ENCODE measurements at regions not wholly inside any gene's neighbourhood (a gene's known extent, or its start where the extent isn't known, plus 50 kb on each side); places are given as distances from the start of the nearest gene placed in this dataset.

DNA sequence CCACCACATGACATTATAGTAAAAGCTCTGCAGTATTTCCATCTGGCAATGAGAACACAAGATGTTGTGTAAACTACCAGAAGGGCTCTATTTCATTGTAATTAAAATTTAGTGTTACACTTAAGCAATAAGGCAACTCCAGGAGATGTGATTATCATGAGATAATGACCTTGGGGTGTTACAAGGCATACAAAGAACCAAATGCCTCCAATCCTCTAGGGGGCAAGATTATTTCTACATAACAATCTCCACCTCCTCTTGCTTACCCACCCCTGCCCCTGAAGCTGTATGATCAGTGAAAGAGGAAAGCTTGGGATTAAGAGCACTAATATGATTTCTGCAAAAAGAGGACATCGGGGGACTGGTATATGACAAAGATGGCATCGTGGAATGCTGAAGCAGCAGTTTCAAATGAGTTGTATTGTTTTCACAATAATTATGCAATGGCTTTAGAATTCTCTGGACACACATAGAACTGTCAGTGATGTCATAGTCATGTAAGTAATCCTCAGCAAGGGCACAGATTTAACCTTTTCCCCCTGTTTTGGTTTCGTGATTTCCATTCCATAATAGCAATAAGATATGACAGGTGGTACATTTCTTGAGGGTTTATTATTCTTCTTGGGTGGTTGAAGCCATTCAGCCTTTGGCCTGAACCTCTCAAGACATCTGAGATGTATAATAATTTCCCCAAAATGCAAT is 295.3 kb downstream of the MZT1 start:
- Histone ChIP-seq H3K4me1 (ENCODE audit: control insufficient read depth in 1 of 2, insufficient read depth in 2 of 2, low read length in 2 of 2) (no peaks in the 10 kb centered on the region), H3K9me3 (ENCODE audit: control insufficient read depth in 1 of 2, low read length in 2 of 2) (no peaks in the 10 kb centered on the region), H3K9ac (ENCODE audit: low read depth in 1 of 2, low read length in 2 of 2) (no peak overlapping the region), H3K27me3 (ENCODE audit: control insufficient read depth in 1 of 2, insufficient read depth in 2 of 2, low read length in 2 of 2) (no peaks in the 10 kb centered on the region), H3K27ac (ENCODE audit: low read depth, low read length) (no peak overlapping the region), H3K36me3 (ENCODE audit: control insufficient read depth in 1 of 2, insufficient read depth in 2 of 2, low read length in 2 of 2) (no peaks in the 10 kb centered on the region), H3K4me3 (ENCODE audit: low read depth in 1 of 2, low read length in 2 of 2) (no peak overlapping the region)

DNA sequence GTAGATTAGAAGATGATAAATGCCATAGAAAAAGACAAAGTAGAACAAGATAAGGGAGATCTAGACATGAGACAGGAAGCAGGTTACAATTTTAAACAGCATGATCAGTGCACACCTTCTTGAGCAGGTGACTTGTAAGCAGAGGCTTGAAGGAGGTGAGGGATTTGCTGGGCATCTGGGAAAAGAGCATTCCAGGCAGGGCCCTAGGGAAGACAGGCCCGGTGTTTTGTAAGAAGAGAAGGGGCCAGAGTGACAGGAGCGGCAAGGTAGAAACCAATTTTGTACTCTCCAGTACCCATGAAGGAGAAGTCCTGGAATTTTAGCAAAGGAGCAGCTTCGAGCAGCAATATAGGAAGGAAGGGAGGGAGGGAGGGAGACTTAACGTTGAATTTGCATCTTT is 296.5 kb downstream of the MZT1 start:
- no peaks in the 10 kb centered on the region for H3K4me1 ChIP-seq (ENCODE audit: control insufficient read depth in 1 of 2, insufficient read depth in 2 of 2, low read length in 2 of 2)
- H3K4me3 ChIP-seq (ENCODE audit: low read depth in 1 of 2, low read length in 2 of 2), result no peak overlapping the region
- H3K27me3 ChIP-seq (ENCODE audit: control insufficient read depth in 1 of 2, insufficient read depth in 2 of 2, low read length in 2 of 2), result no peaks in the 10 kb centered on the region
- H3K9ac ChIP-seq (ENCODE audit: low read depth in 1 of 2, low read length in 2 of 2), result no peak overlapping the region
- no peak overlapping the region for H3K27ac ChIP-seq (ENCODE audit: low read depth, low read length)
- no peaks in the 10 kb centered on the region for H3K36me3 ChIP-seq (ENCODE audit: control insufficient read depth in 1 of 2, insufficient read depth in 2 of 2, low read length in 2 of 2)
- no peaks in the 10 kb centered on the region for H3K9me3 ChIP-seq (ENCODE audit: control insufficient read depth in 1 of 2, low read length in 2 of 2)

DNA sequence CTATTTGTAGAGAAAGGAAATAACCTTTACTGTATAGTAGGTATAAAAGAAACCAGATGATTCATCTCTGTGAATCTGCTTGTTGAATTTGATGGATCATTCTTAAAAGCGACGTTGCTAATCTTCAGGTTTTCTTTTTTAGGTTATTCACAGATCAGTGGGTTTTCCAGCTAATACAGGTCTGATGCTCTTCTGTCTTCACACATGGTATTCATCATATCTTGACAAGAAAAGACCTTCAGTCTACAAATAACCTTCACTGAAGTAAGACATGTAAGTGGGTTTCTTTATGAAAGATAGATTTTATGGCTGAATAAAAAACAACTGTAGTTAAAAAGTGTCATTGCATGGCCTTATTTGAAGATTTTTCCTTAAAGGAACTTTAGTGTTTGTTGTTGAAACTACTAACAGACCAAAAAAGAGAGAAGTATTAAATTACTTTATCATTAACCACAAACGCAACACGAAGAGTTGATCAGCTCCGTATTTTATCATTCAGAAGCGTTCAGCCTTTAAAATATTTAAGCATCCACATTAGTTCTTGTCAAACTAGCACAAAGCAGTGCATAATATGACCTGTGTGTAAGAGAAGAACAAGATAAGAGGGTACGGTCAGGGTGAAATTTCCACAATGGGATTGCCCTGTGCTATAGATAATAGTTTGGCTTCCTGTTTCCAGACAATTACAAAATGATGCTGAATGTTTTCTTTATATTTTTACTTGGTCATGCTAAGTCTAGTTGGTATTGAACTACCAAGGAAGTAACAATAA is 299.5 kb downstream of the MZT1 start:
- Histone ChIP-seq H3K4me3 (ENCODE audit: low read depth in 1 of 2, low read length in 2 of 2) (no peak overlapping the region), H3K9me3 (ENCODE audit: control insufficient read depth in 1 of 2, low read length in 2 of 2) (no peaks in the 10 kb centered on the region), H3K36me3 (ENCODE audit: control insufficient read depth in 1 of 2, insufficient read depth in 2 of 2, low read length in 2 of 2) (no peaks in the 10 kb centered on the region), H3K27ac (ENCODE audit: low read depth, low read length) (no peak overlapping the region), H3K9ac (ENCODE audit: low read depth in 1 of 2, low read length in 2 of 2) (no peak overlapping the region), H3K27me3 (ENCODE audit: control insufficient read depth in 1 of 2, insufficient read depth in 2 of 2, low read length in 2 of 2) (no peaks in the 10 kb centered on the region), H3K4me1 (ENCODE audit: control insufficient read depth in 1 of 2, insufficient read depth in 2 of 2, low read length in 2 of 2) (no peaks in the 10 kb centered on the region)

DNA sequence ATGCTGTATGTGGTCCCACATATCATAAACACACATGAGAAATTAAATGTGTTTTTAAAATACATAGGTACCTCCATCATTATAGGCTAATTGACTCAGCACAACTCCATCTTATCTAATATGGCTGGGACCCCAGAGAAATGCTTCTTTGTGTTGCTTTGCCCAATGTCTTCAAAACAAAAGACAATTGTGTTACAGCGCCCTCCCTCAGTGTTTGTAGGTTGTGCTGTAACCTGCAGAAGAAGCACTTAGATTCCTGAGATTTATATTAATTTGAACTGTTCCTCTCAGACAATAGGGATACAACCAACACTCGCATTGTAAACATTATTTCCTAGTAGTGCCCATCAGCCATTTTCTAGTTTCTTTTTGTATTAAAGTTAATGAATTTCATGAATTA is 303.4 kb downstream of the MZT1 start:
- no peak overlapping the region for H3K4me3 ChIP-seq (ENCODE audit: low read depth in 1 of 2, low read length in 2 of 2)
- H3K27me3 ChIP-seq (ENCODE audit: control insufficient read depth in 1 of 2, insufficient read depth in 2 of 2, low read length in 2 of 2), result no peaks in the 10 kb centered on the region
- no peaks in the 10 kb centered on the region for H3K9me3 ChIP-seq (ENCODE audit: control insufficient read depth in 1 of 2, low read length in 2 of 2)
- no peaks in the 10 kb centered on the region for H3K4me1 ChIP-seq (ENCODE audit: control insufficient read depth in 1 of 2, insufficient read depth in 2 of 2, low read length in 2 of 2)
- no peak overlapping the region for H3K27ac ChIP-seq (ENCODE audit: low read depth, low read length)
- H3K9ac ChIP-seq (ENCODE audit: low read depth in 1 of 2, low read length in 2 of 2), result no peak overlapping the region
- no peaks in the 10 kb centered on the region for H3K36me3 ChIP-seq (ENCODE audit: control insufficient read depth in 1 of 2, insufficient read depth in 2 of 2, low read length in 2 of 2)

DNA sequence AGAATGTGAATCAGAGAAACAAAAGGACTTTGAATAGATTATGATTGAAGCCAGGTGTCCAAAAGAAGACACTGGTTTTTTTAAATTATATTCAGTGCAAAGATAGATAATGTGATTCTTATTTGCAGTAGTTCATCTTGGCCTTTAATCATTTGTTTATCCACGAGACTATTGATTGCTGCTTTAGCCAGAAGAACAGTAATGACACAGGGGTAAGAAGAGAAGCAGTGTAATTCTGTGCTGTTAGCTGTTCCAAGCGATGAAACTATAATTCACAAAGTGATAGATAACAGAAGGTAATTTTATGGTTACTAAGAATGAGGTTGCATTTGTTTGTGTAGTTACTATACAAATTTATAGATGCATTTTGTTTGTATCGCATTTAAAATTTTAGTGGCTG is 311.6 kb downstream of the MZT1 start:
- no peaks in the 10 kb centered on the region for H3K36me3 ChIP-seq (ENCODE audit: control insufficient read depth in 1 of 2, insufficient read depth in 2 of 2, low read length in 2 of 2)
- H3K27ac ChIP-seq (ENCODE audit: low read depth, low read length), result no peak overlapping the region
- H3K4me1 ChIP-seq (ENCODE audit: control insufficient read depth in 1 of 2, insufficient read depth in 2 of 2, low read length in 2 of 2), result no peaks in the 10 kb centered on the region

DNA sequence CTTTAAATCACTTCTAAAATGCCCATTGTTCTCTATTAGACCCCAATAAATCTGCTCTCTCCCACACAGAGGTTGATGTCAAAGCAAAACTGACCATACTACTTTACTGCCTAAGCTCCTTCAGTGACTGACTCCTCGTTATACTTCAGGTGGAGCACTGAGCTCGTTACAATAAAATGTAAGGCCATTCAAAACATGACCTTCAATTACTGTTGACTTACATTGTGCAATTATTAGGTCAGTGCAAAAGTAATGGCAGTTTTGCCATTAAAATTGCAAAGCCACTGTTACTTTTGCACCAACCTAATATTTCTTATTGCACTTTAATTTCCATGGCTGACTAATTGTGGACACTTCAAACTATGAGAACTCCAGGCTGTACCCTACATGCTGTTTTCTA is 314.9 kb downstream of the MZT1 start:
- Histone ChIP-seq H3K4me1 (ENCODE audit: control insufficient read depth in 1 of 2, insufficient read depth in 2 of 2, low read length in 2 of 2) (no peaks in the 10 kb centered on the region), H3K27me3 (ENCODE audit: control insufficient read depth in 1 of 2, insufficient read depth in 2 of 2, low read length in 2 of 2) (no peaks in the 10 kb centered on the region), H3K4me3 (ENCODE audit: low read depth in 1 of 2, low read length in 2 of 2) (no peak overlapping the region), H3K9me3 (ENCODE audit: control insufficient read depth in 1 of 2, low read length in 2 of 2) (no peaks in the 10 kb centered on the region), H3K9ac (ENCODE audit: low read depth in 1 of 2, low read length in 2 of 2) (no peak overlapping the region), H3K27ac (ENCODE audit: low read depth, low read length) (no peak overlapping the region), H3K36me3 (ENCODE audit: control insufficient read depth in 1 of 2, insufficient read depth in 2 of 2, low read length in 2 of 2) (no peaks in the 10 kb centered on the region)

More for the DNA sequence above, 311.6 kb downstream of the MZT1 start:
- H3K27me3 ChIP-seq (ENCODE audit: control insufficient read depth in 1 of 2, insufficient read depth in 2 of 2, low read length in 2 of 2), result no peaks in the 10 kb centered on the region
- no peaks in the 10 kb centered on the region for H3K9me3 ChIP-seq (ENCODE audit: control insufficient read depth in 1 of 2, low read length in 2 of 2)
- H3K4me3 ChIP-seq (ENCODE audit: low read depth in 1 of 2, low read length in 2 of 2), result no peak overlapping the region
- H3K9ac ChIP-seq (ENCODE audit: low read depth in 1 of 2, low read length in 2 of 2), result no peak overlapping the region

DNA sequence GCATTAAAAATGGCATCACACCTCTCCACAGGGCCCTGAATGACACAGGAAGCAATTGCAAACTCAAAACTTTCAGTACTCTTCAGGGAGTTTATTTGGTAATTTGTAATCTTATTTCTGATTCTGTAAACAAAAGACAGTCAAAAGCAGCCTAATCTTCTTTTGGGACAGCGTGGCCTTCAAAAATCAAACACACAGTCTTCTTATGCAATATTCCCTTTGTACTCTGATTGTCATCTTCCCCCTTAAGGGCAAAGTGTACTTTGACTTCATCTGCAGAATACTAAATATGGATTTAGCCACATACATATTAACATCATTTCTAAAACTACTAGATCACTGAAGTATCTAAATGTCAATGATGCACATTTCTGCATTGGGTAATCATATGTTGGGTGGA is 322.0 kb downstream of the MZT1 start:
- Histone ChIP-seq H3K4me3 (ENCODE audit: low read depth in 1 of 2, low read length in 2 of 2) (no peak overlapping the region), H3K4me1 (ENCODE audit: control insufficient read depth in 1 of 2, insufficient read depth in 2 of 2, low read length in 2 of 2) (no peaks in the 10 kb centered on the region), H3K36me3 (ENCODE audit: control insufficient read depth in 1 of 2, insufficient read depth in 2 of 2, low read length in 2 of 2) (no peaks in the 10 kb centered on the region), H3K27ac (ENCODE audit: low read depth, low read length) (no peak overlapping the region), H3K27me3 (ENCODE audit: control insufficient read depth in 1 of 2, insufficient read depth in 2 of 2, low read length in 2 of 2) (no peaks in the 10 kb centered on the region), H3K9me3 (ENCODE audit: control insufficient read depth in 1 of 2, low read length in 2 of 2) (no peaks in the 10 kb centered on the region), H3K9ac (ENCODE audit: low read depth in 1 of 2, low read length in 2 of 2) (no peak overlapping the region)

DNA sequence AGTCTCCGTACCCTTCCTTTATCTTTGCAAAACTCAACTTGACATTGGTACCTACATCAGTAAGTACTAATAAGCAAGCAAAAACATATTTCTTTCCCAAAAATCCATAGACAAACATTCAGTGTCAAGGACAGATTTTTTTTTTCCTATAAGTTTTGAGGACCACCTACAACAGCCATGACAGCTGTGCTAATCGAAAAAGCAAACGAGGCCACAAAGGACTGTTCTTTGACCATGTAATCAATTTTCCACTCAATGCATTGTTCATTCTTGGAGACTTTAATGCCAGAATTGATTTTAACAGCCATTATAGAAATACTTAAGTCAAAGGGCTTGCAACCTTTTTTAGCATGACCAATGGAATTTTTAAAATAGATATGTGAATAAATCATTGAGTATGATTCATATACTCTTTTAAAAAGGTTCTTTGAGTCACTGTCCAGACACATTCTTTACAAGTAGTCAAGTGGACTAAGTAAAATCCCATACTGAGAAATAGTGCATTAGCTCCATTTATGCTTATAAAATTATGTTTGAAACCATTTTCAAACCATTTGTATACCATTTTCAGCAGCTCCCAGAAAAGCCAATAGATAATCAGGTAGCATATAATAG is 323.9 kb downstream of the MZT1 start:
- Histone ChIP-seq H3K27ac (ENCODE audit: low read depth, low read length) (no peak overlapping the region), H3K4me1 (ENCODE audit: control insufficient read depth in 1 of 2, insufficient read depth in 2 of 2, low read length in 2 of 2) (no peaks in the 10 kb centered on the region), H3K9me3 (ENCODE audit: control insufficient read depth in 1 of 2, low read length in 2 of 2) (no peaks in the 10 kb centered on the region), H3K36me3 (ENCODE audit: control insufficient read depth in 1 of 2, insufficient read depth in 2 of 2, low read length in 2 of 2) (no peaks in the 10 kb centered on the region), H3K27me3 (ENCODE audit: control insufficient read depth in 1 of 2, insufficient read depth in 2 of 2, low read length in 2 of 2) (no peaks in the 10 kb centered on the region), H3K4me3 (ENCODE audit: low read depth in 1 of 2, low read length in 2 of 2) (no peak overlapping the region), H3K9ac (ENCODE audit: low read depth in 1 of 2, low read length in 2 of 2) (no peak overlapping the region)

DNA sequence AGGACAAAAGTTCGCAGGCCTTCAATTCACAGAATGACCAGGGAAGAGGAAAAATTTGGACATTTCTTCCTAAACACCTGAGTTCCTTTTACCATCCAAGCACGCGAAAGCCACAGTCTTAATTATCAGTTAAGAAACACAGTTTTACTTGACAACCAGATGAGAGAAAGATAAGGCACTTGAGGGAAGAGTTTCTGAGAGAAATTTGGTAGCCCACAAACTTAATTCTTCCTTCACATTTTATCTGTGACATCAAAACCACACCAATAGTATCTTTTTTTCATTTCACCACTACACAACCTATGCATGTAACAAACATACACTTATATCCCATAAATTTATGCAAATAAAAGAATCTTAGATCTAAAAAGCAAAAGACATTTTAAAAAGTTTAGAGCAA is 326.6 kb downstream of the MZT1 start:
- Histone ChIP-seq H3K4me3 (ENCODE audit: low read depth in 1 of 2, low read length in 2 of 2) (no peak overlapping the region), H3K27ac (ENCODE audit: low read depth, low read length) (no peak overlapping the region), H3K9ac (ENCODE audit: low read depth in 1 of 2, low read length in 2 of 2) (no peak overlapping the region), H3K4me1 (ENCODE audit: control insufficient read depth in 1 of 2, insufficient read depth in 2 of 2, low read length in 2 of 2) (no peaks in the 10 kb centered on the region), H3K27me3 (ENCODE audit: control insufficient read depth in 1 of 2, insufficient read depth in 2 of 2, low read length in 2 of 2) (no peaks in the 10 kb centered on the region), H3K9me3 (ENCODE audit: control insufficient read depth in 1 of 2, low read length in 2 of 2) (no peaks in the 10 kb centered on the region), H3K36me3 (ENCODE audit: control insufficient read depth in 1 of 2, insufficient read depth in 2 of 2, low read length in 2 of 2) (no peaks in the 10 kb centered on the region)

DNA sequence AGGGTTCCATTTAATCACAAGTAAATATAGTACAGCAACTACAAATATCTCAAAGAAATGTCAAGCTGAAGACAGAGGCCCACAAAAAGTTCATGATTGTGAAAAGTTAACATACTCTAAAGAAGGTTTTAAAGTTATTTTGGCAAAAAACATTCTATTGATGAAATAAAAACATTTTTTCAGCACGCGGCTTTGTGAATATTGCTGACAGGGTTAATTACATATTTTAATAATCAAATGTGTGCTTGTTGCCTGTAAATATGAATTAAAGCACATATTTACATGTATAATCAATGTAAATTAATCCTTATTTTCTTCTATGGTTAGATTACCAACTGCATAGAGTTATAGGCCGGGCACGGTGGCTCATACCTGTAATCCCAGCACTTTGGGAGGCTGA is 328.1 kb downstream of the MZT1 start:
- no peak overlapping the region for H3K9ac ChIP-seq (ENCODE audit: low read depth in 1 of 2, low read length in 2 of 2)
- H3K27me3 ChIP-seq (ENCODE audit: control insufficient read depth in 1 of 2, insufficient read depth in 2 of 2, low read length in 2 of 2), result no peaks in the 10 kb centered on the region
- H3K9me3 ChIP-seq (ENCODE audit: control insufficient read depth in 1 of 2, low read length in 2 of 2), result no peaks in the 10 kb centered on the region
- H3K4me1 ChIP-seq (ENCODE audit: control insufficient read depth in 1 of 2, insufficient read depth in 2 of 2, low read length in 2 of 2), result no peaks in the 10 kb centered on the region
- no peak overlapping the region for H3K27ac ChIP-seq (ENCODE audit: low read depth, low read length)
- H3K36me3 ChIP-seq (ENCODE audit: control insufficient read depth in 1 of 2, insufficient read depth in 2 of 2, low read length in 2 of 2), result no peaks in the 10 kb centered on the region
- no peak overlapping the region for H3K4me3 ChIP-seq (ENCODE audit: low read depth in 1 of 2, low read length in 2 of 2)

Measured in duodenal mucosa (tissue), 2 donors.